ENCODE measurements at regions not wholly inside any gene's neighbourhood (a gene's known extent, or its start where the extent isn't known, plus 50 kb on each side); places are given as distances from the start of the nearest gene placed in this dataset.

- H3K27ac ChIP-seq (replicated peaks), result no peak overlapping the region
- no peak overlapping the region for H3K4me3 ChIP-seq
- no peak for DNase-seq
- peaks cover 11% of the 10 kb centered on the region for H3K4me1 ChIP-seq
- peaks cover 33% of the 10 kb centered on the region for H3K9me3 ChIP-seq (replicated peaks)
- H3K27me3 ChIP-seq (ENCODE audit: low read depth), result no peaks in the 10 kb centered on the region
- TF ChIP-seq, protein P1, sequence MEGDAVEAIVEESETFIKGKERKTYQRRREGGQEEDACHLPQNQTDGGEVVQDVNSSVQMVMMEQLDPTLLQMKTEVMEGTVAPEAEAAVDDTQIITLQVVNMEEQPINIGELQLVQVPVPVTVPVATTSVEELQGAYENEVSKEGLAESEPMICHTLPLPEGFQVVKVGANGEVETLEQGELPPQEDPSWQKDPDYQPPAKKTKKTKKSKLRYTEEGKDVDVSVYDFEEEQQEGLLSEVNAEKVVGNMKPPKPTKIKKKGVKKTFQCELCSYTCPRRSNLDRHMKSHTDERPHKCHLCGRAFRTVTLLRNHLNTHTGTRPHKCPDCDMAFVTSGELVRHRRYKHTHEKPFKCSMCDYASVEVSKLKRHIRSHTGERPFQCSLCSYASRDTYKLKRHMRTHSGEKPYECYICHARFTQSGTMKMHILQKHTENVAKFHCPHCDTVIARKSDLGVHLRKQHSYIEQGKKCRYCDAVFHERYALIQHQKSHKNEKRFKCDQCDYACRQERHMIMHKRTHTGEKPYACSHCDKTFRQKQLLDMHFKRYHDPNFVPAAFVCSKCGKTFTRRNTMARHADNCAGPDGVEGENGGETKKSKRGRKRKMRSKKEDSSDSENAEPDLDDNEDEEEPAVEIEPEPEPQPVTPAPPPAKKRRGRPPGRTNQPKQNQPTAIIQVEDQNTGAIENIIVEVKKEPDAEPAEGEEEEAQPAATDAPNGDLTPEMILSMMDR (IDR thresholded peaks at IDR 0.05; ENCODE audit: borderline replicate concordance), result no peak
- no peaks in the 10 kb centered on the region for H3K36me3 ChIP-seq
- intact Hi-C loops (cut with micrococcal nuclease), result no loop called here
These were observed 139.4 kb upstream of the ERCC4 start for GRCh38 chr16:13780406-13781168.

GRCh38 chr16:13781169-13781564, 138.8 kb upstream of the ERCC4 start:
- H3K27ac ChIP-seq (replicated peaks), result peak overlapping the region; percentile 16
- peaks cover 28% of the 10 kb centered on the region for H3K9me3 ChIP-seq (replicated peaks)
- no peaks in the 10 kb centered on the region for H3K36me3 ChIP-seq
- TF ChIP-seq, protein P1 (IDR thresholded peaks at IDR 0.05; ENCODE audit: borderline replicate concordance), result no peak
- intact Hi-C loops (cut with micrococcal nuclease), result no loop called here
- peaks cover 11% of the 10 kb centered on the region for H3K4me1 ChIP-seq
- no peaks in the 10 kb centered on the region for H3K27me3 ChIP-seq (ENCODE audit: low read depth)
- DNase-seq, result no peak
- no peak overlapping the region for H3K4me3 ChIP-seq

- Histone ChIP-seq H3K4me3 (no peak overlapping the region), H3K4me1 (peaks cover 11% of the 10 kb centered on the region), H3K9me3 (replicated peaks) (peaks cover 22% of the 10 kb centered on the region), H3K27me3 (ENCODE audit: low read depth) (no peaks in the 10 kb centered on the region), H3K36me3 (no peaks in the 10 kb centered on the region), H3K27ac (replicated peaks) (peak overlapping the region; percentile 16)
- TF ChIP-seq, protein P1 (IDR thresholded peaks at IDR 0.05; ENCODE audit: borderline replicate concordance), result no peak
- no peak for DNase-seq
- intact Hi-C loops (cut with micrococcal nuclease), result no loop called here
These were observed 138.2 kb upstream of the ERCC4 start for GRCh38 chr16:13781575-13782338.

DNA sequence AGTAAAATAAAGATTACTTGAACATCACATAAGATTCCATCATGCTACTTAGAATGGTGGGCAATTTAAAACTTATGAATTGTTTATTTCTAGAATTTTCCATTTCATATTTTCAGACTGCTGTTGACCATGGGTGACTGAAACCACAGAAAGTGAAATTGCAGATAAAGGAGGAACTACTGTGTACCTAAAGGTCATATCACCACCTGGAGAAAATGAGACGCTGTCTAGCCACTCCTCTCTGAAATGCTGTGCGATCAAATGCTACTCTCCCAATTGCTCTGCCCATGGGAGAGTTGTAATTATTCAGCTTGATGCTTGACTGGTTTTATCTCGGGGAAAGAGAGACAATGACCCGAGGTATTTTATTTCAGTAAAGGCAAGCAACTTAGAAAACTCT, 128.9 kb upstream of the ERCC4 start:
- Histone ChIP-seq H3K4me1 (peaks cover 27% of the 10 kb centered on the region), H3K36me3 (no peaks in the 10 kb centered on the region), H3K9me3 (replicated peaks) (peaks cover 6% of the 10 kb centered on the region), H3K27me3 (ENCODE audit: low read depth) (peaks cover 8% of the 10 kb centered on the region), H3K27ac (replicated peaks) (no peak overlapping the region), H3K4me3 (no peak overlapping the region)
- TF ChIP-seq, protein P1 (IDR thresholded peaks at IDR 0.05; ENCODE audit: borderline replicate concordance), result no peak
- intact Hi-C loops (cut with micrococcal nuclease), result no loop called here
- DNase-seq, result no peak

DNA sequence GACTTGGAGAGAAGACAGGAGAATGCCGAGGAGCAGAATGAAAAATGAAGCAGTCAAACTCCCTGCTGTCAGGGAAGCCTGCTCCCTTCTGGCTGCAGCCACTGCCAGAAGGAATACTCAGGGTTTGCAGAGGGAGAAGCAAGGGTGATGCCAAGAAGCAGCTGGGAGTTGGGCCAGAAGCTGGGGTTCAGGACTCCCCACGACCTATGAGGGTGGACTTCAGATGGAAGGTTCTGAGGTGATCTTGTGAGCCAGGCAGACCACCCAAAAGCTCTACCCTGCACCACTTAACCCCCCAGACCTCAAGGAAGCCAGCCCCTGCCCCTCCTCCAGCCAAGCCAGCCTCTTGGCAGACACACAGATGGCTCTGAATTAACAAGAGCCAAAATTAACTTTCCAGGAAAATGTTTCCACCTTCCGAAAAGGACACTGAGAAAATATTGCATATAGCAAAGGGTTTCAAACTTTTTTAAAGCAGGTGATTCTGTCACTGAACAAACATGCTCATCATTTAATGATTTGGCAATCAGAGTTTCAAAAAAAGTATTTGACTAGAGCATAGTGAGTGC, 126.0 kb upstream of the ERCC4 start:
- H3K27ac ChIP-seq (replicated peaks), result no peak overlapping the region
- intact Hi-C loops (cut with micrococcal nuclease), result no loop called here
- H3K9me3 ChIP-seq (replicated peaks), result peaks cover 2% of the 10 kb centered on the region
- H3K4me1 ChIP-seq, result peaks cover 27% of the 10 kb centered on the region
- TF ChIP-seq, protein P1 (IDR thresholded peaks at IDR 0.05; ENCODE audit: borderline replicate concordance), result no peak
- H3K36me3 ChIP-seq, result no peaks in the 10 kb centered on the region
- no peak overlapping the region for H3K4me3 ChIP-seq
- DNase-seq, result no peak
- peaks cover 8% of the 10 kb centered on the region for H3K27me3 ChIP-seq (ENCODE audit: low read depth)
